Esophagus muscularis mucosa (tissue), 4 donors: ENCODE measurements at regions not wholly inside any gene's neighbourhood (a gene's known extent, or its start where the extent isn't known, plus 50 kb on each side); places are given as distances from the start of the nearest gene placed in this dataset.

Source experiments
- EP300 ChIP-seq: sonication (generic); formaldehyde crosslinking; IDR thresholded peaks from one replicate; pipeline ENCODE4 v1.6.1; 2017; ENCODE audit warnings: antibody characterized with exemption
- POLR2A ChIP-seq: fragments of 450-650 bp; IDR thresholded peaks from one replicate; pipeline ENCODE4 v1.6.1; 2017; ENCODE audit warnings: antibody characterized with exemption, moderate library complexity, mild to moderate bottlenecking, low read depth
- POLR2AphosphoS5 ChIP-seq, 2 donors: sonication (generic); formaldehyde crosslinking; IDR thresholded peaks; one replicate each; pipeline ENCODE4 v1.6.1; 2017; ENCODE audit warnings: antibody characterized with exemption in 2 of 2
- TF ChIP-seq, protein P1 (sequence below), 3 experiments: fragments of 200-600 bp in 2 of 3; fragments of 450-650 bp in 1 of 3; sonication (generic) in 2 of 3; IDR thresholded peaks; one replicate each; pipeline ENCODE4 v1.5.1; 2017 to 2019; ENCODE audit warnings: antibody characterized with exemption in 3 of 3, mild to moderate bottlenecking in 2 of 3, moderate library complexity in 1 of 3

DNA sequence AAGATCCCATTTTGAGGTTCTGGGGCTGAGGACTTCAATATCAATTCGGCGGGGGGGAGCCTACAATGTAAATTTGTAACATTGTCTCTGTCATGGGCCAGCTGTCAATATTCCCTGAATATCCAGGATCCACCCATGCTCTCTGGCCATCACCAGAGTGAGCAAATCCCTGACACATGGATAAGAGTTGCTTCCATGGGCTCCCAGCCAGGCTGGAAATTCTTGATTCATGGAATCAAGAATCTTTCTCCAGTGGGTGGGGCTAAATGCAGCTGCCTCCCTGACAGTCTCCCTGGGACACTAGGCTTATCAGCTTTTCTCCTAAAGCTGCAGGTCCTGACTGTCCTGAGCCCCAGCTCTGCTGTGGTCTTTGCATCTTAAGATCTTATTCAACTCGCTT, 86.9 kb upstream of the IGLL5 start:
- TF ChIP-seq POLR2A (no peak), EP300 (no peak), POLR2AphosphoS5 (IDR thresholded peaks at IDR 0.05) (no peak)
- TF ChIP-seq, protein P1, sequence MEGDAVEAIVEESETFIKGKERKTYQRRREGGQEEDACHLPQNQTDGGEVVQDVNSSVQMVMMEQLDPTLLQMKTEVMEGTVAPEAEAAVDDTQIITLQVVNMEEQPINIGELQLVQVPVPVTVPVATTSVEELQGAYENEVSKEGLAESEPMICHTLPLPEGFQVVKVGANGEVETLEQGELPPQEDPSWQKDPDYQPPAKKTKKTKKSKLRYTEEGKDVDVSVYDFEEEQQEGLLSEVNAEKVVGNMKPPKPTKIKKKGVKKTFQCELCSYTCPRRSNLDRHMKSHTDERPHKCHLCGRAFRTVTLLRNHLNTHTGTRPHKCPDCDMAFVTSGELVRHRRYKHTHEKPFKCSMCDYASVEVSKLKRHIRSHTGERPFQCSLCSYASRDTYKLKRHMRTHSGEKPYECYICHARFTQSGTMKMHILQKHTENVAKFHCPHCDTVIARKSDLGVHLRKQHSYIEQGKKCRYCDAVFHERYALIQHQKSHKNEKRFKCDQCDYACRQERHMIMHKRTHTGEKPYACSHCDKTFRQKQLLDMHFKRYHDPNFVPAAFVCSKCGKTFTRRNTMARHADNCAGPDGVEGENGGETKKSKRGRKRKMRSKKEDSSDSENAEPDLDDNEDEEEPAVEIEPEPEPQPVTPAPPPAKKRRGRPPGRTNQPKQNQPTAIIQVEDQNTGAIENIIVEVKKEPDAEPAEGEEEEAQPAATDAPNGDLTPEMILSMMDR (IDR thresholded peaks at IDR 0.05): no peak
